ENCODE measurements at regions not wholly inside any gene's neighbourhood (a gene's known extent, or its start where the extent isn't known, plus 50 kb on each side); places are given as distances from the start of the nearest gene placed in this dataset.
"Not testable (repeated sequence)": the region's sequence is repeated elsewhere in the genome, so short reads cannot be mapped to it uniquely, and the experiment has no call there.

DNA sequence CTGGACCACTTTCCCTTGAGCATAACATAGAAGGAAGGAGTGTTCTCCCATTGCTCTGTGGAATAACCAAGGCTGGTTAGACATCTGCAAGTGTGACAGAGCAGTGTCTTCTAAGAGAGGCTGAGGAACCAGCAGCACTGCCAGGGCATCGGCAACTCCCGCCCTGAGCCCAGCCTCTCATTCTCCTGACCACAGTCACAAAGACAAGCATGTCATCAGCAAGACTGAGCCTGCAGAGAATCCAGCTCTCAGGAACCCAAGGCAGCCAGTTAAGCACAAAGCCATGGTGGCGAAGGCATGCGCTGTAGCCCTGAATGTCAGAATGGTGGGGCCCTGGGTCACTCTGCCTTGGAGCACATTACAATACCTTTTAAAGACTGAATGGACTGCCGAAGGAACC, 253.9 kb downstream of the AGTPBP1 start:
- DNase-seq = no peak

DNA sequence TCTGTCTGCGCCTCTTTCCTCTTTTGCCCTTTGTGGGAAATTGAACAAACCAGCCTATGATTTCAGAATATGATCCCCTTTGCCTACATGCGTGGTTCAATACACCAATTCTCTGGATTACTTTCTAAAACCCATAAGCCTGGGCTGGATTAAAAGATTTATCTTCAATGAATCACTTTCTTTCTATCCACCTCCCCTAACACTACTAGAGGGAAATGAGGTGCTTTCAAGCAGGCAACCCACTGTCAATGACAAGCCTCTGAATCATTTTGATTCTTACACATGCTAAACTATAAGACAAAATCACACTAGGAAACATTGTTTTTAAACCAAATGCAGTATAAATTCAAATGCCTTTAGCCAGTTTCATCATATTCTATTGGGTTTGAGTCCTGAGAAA, 257.5 kb downstream of the AGTPBP1 start:
- no peak for DNase-seq

GRCh38 chr9:85483208-85483607, 258.5 kb downstream of the AGTPBP1 start:
- no peak for DNase-seq

DNA sequence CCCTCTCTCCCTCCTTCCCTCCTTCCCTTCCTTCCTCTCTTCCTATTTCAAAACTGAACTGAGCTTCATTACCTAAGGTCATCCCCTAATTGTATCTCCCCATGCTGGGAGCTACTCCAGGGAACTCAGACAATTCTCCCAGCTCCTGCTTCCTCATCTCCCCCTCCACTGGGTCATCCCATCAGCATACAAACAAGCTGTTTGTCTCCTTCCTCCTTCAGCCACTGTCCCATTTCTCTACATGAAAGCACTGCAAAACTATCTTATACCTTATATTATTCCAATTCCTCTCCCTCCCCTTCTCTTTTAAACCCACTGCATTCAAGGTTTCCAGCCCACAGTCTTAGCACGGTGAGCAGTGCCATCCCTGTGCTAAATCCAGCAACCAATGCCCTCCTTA, 262.4 kb downstream of the AGTPBP1 start:
- no peak for DNase-seq

DNA sequence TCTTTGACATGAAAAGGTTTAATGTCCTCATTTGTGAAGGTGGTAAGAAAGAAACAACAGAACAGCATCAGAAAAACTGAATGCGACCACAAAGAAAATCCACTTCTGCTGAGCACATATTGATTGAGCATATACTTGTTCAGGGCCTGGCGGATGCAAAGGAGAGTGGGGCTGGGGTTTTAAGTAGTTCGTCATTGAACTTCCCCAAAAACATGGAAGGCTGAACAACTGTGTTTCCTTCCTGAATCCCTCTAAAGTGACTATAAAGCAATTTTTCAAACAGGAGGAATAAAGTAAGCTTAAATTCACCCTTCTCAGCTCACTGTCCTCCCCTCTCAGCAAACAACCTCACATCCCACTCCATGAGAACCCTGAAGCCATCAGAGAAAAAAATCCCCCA, 262.9 kb downstream of the AGTPBP1 start:
- no peak for DNase-seq

- not testable (repeated sequence) for DNase-seq
Measured at GRCh38 chr9:85474896-85475295, 266.9 kb downstream of the AGTPBP1 start.

- no peak for DNase-seq
Measured at GRCh38 chr9:85471791-85472190, 270.0 kb downstream of the AGTPBP1 start.

GRCh38 chr9:85469041-85469440, 272.7 kb downstream of the AGTPBP1 start:
- DNase-seq = no peak

DNA sequence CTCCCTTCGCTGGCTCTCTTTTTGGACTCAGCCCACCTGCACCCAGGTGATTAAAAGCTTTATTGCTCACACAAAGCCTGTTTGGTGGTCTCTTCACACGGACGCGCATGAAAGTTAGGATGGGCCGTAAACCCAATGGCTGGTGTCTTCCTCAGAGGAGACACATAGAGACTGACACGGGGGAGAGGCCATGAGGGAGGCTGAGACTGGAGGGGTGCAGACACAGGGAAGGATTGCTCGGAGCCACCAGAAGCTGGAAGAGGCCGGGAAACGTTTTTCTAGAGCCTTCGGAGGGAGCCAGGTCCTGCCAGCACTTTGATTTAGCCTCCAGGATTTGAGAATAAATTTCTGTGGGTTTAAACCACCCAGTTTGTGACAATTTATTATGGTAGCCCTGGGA, 274.9 kb downstream of the AGTPBP1 start:
- no peak for DNase-seq

GRCh38 chr9:85458114-85458864, 283.5 kb downstream of the AGTPBP1 start:
- not testable (repeated sequence) for DNase-seq

GRCh38 chr9:85453850-85454249, 287.9 kb downstream of the AGTPBP1 start:
- DNase-seq = no peak

GRCh38 chr9:85452841-85453240, 288.9 kb downstream of the AGTPBP1 start:
- DNase-seq = no peak

- no peak for DNase-seq
Measured at GRCh38 chr9:85451680-85452079, 290.1 kb downstream of the AGTPBP1 start.

DNA sequence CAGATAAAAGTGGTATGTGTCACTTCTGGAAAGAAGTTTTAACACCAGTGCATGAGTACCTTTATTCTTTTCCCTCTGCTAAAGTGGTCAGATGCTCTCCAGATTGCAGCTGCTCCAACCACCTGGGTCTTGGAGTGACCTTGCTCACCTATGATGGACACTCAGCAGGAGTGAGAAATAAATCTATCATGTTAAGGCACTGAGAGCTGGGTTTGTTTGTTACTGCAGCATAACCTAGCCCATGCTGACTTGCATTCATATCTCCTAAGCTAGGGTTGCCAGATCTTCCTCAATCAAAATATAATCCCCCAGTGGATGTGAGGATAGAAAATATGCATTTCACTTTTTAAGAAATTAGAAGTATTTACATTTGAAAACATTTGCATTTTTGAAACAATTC, 295.9 kb downstream of the AGTPBP1 start:
- no peak for DNase-seq

- no peak for DNase-seq
Measured at GRCh38 chr9:85444243-85444642, 297.5 kb downstream of the AGTPBP1 start.

GRCh38 chr9:85443190-85443598, 298.6 kb downstream of the AGTPBP1 start:
- no peak for DNase-seq

DNA sequence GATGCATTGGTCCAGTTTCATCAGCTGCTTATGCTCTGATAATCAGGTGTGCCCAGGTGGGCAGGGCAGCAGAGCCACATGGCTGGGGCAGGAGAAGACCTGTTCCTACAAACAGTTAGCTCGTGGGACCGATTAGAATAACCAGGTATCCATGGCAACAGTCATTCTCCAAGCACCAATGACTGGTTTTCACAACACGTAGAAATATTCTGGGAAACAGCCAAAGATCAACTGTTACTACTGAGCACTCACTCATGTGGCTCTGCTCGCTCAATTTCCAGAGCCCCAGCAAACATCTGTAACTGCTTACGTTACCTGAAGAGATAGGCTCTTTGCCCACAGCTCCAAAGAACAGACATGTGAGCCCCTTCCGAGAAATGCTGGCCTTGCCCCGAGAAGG, 302.0 kb downstream of the AGTPBP1 start:
- no peak for DNase-seq

DNA sequence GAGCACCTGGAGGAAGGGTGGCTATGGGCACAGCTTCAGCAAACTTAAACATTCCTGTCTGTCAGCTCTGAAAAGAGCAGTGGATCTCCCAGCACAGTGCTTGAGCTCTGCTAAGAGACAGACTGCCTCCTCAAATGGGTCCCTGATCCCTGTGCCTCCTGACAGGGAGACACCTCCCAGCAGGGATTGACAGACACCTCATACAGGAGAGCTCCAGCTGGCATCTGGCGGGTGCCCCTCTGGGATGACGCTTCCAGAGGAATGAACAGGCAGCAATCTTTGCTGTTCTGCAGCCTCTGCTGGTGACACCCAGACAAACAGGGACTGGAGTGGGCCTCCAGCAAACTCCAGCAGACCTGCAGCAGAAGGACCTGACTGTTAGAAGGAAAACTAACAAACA, 307.8 kb downstream of the AGTPBP1 start:
- DNase-seq = not testable (repeated sequence)

- DNase-seq = not testable (repeated sequence)
Measured at GRCh38 chr9:85433551-85433950, 308.2 kb downstream of the AGTPBP1 start.

DNA sequence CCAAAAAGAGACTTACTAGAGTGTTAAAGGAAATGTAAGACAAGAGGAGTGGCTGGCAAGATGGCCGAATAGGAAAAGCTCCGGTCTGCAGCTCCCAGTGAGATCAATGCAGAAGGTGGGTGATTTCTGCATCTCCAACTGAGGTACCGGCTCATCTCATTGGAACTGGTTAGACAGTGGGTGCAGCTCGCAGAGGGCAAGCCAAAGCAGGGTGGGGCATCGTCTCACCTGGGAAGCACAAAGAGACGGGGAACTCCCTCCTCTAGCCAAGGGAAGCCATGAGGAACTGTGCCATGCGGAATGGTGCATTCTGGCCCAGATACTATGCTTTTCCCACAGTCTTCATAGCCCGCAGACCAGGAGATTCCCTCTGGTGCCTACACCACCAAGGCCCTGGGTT, 308.7 kb downstream of the AGTPBP1 start:
- no peak for DNase-seq

- DNase-seq = no peak
Measured at GRCh38 chr9:85432599-85432998, 309.2 kb downstream of the AGTPBP1 start.

DNA sequence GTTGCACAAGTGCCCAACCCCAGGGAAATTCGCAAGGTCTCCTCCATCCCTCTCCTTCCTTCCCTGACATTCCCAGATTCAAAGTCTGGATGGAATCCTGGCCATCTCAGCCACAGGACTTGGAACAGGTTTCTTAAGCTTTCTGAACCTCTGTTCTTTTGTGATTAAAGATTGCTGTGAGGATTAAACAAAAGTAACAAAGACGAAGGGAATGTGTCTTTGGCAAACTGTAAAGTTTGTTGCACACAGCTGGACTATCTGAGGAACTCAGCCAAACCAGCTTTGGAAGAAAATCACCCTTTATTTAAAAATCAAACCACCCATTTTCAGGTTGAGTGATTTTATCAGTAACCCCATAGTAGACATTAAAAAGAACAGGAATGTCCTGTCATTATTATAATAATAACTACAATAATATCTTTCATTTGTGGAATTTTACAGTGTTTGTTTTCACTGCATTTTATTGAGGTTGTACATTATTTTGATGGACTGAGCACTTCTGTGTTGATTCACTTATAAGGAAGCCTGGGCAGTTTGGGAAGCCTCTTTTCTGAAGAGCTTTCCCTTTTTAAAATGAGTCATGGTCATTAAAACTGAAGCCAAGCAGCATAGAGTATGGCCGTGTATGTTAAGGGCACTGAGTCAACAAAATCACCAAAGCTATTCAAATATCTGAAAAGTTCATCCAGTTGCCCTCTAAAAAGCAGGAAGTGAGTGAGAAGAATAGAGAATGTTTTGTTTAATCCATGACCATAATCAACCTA, 310.2 kb downstream of the AGTPBP1 start:
- no peak for DNase-seq

GRCh38 chr9:85430659-85431338, 311.0 kb downstream of the AGTPBP1 start:
- DNase-seq = no peak

DNA sequence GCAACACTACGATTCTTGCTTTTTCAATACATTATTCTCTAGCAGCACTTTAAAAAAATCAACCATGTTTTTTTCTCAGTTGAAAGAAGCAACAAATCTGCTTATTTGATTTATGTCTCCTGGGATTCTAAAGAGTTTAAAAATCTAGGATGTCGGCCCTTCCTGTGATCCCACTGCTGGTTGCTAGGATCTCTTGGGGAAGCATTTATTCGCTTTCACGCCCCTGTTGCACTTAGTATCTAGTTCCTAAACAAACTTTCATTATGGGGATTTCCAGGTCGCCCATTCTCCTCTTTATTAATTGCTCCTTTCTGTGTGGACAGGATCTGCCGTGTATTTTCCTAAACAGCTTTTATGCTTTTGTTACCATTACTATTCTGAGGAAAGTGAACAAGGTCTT, 313.5 kb downstream of the AGTPBP1 start:
- DNase-seq = no peak
